PC-3 (cell line): ENCODE measurements at regions not wholly inside any gene's neighbourhood (a gene's known extent, or its start where the extent isn't known, plus 50 kb on each side); places are given as distances from the start of the nearest gene placed in this dataset.
A peak's percentile ranks its signal among the peaks of the same experiment; 100 is the strongest.

Experiments used
- ATAC-seq: fragments of 200-7000 bp; cut with Tn5 transposase; 2 replicates; pipeline ENCODE4 v1.9.1; 2020; ENCODE audit warnings: mild to moderate bottlenecking, moderate library complexity
- BruUV-seq: library from RNA; stranded (reverse); fragments of 400-500 nt; replicated peaks from 2 replicates; lab custom pipeline; 2021; lab: Mats Ljungman, UMichigan
- CTCF ChIA-PET: fragments of 300-600 bp; sonication (Branson Sonifier 250); formaldehyde crosslinking; loops from one replicate; lab custom pipeline; 2022; ENCODE audit warnings: antibody characterized with exemption; lab: Charles Lee
- POLR2A ChIA-PET: fragments of 300-600 bp; sonication (Branson Sonifier 250); formaldehyde crosslinking; loops from one replicate; lab custom pipeline; 2022; ENCODE audit warnings: antibody characterized with exemption; ENCODE audit not compliant: unreplicated experiment; lab: Charles Lee
- DNase-seq: peaks from one replicate; pipeline ENCODE4 v3.0.0-alpha.2; 2015
- H2AFZ ChIP-seq: fragments of 300-600 bp; sonication (generic); 2 replicates; pipeline ENCODE4 v1.6.0; 2016; ENCODE audit warnings: antibody characterized with exemption, low read length
- H3F3A ChIP-seq: fragments of 300-600 bp; sonication (generic); one replicate; pipeline ENCODE4 v1.6.0; 2017; ENCODE audit warnings: antibody characterized with exemption, low read length, control low read depth, mild to moderate bottlenecking; ENCODE audit not compliant: unreplicated experiment
- H3K27ac ChIP-seq: fragments of 300-600 bp; sonication (generic); 2 replicates; pipeline ENCODE4 v1.5.1; 2016; ENCODE audit warnings: mild to moderate bottlenecking, low read length
- H3K27me3 ChIP-seq: fragments of 300-600 bp; sonication (generic); 2 replicates; pipeline ENCODE4 v1.6.1; 2016; ENCODE audit warnings: low read length, mixed read lengths
- H3K36me3 ChIP-seq: fragments of 300-600 bp; sonication (generic); 2 replicates; pipeline ENCODE4 v1.6.1; 2016; ENCODE audit warnings: low read depth, mixed run types, low read length, mixed read lengths
- H3K4me1 ChIP-seq: fragments of 300-600 bp; sonication (generic); 2 replicates; pipeline ENCODE4 v1.5.1; 2016; ENCODE audit warnings: low read length; ENCODE audit not compliant: insufficient read depth
- H3K4me2 ChIP-seq: fragments of 300-600 bp; sonication (generic); 2 replicates; pipeline ENCODE4 v1.6.0; 2016; ENCODE audit warnings: low read length
- H3K4me3 ChIP-seq: fragments of 300-600 bp; sonication (generic); 2 replicates; pipeline ENCODE4 v1.5.1; 2016; ENCODE audit warnings: mild to moderate bottlenecking, low read length, mixed read lengths
- H3K79me2 ChIP-seq: fragments of 300-600 bp; sonication (generic); 2 replicates; pipeline ENCODE4 v1.6.1; 2017; ENCODE audit warnings: low read length, mixed read lengths
- H3K9ac ChIP-seq: fragments of 300-600 bp; sonication (generic); 2 replicates; pipeline ENCODE4 v1.6.0; 2016; ENCODE audit warnings: mild to moderate bottlenecking, low read length
- H3K9me2 ChIP-seq: fragments of 300-600 bp; sonication (generic); replicated peaks from 2 replicates; pipeline ENCODE4 v1.6.1; 2016; ENCODE audit warnings: mixed run types, low read length, mixed read lengths
- H3K9me3 ChIP-seq: fragments of 300-600 bp; sonication (generic); 2 replicates; pipeline ENCODE4 v1.6.1; 2016; ENCODE audit warnings: low read length, mixed read lengths
- H4K20me1 ChIP-seq: fragments of 300-600 bp; sonication (generic); 2 replicates; pipeline ENCODE4 v1.6.1; 2016; ENCODE audit warnings: low read length, mixed read lengths
- EZH2 ChIP-seq: fragments of 300-600 bp; sonication (generic); IDR thresholded peaks from one replicate; pipeline ENCODE4 v1.6.1; 2017; ENCODE audit warnings: antibody characterized with exemption, mild to moderate bottlenecking, low read length; ENCODE audit not compliant: unreplicated experiment
- EZH2phosphoT487 ChIP-seq: fragments of 300-600 bp; sonication (generic); IDR thresholded peaks from 2 replicates; pipeline ENCODE4 v1.6.1; 2018; ENCODE audit warnings: mild to moderate bottlenecking, antibody characterized with exemption, low read length, borderline replicate concordance
- intact Hi-C: fragments of 100-400 bp; cut with micrococcal nuclease; formaldehyde crosslinking; loops from 2 replicates; pipeline ENCODE4 v1.9.0; 2023
- TF ChIP-seq, protein P1 (sequence below): fragments of 300-600 bp; sonication (generic); conservative IDR thresholded peaks from 2 replicates; pipeline ENCODE4 v1.5.1; 2017; ENCODE audit warnings: antibody characterized with exemption, low read depth, mild to moderate bottlenecking, low read length

DNA sequence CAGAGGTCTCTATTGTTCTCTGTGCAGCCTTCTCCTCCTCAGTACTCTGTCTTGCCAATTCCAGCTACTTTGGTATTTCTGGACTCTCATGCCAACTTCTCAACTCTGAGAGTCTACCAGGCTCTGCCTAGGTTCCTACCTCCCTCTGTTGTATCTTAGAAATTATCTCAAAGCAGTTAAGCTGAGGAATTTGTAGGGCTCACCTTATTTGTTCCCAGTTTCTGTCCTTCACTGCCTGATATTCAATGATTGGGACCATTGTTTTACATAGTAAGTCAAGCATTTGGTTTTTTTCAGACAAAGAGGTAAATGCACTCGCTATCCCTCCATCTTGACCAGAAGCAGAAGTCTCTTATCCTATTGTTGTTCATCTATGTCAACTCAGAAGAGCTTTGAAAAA, 205.0 kb upstream of the PGR start:
- no peaks in the 10 kb centered on the region for H3K9me3 ChIP-seq
- DNase-seq: no peak
- ChIA-PET CTCF (no interaction called here), POLR2A (no interaction called here)
- no peak overlapping the region for H2AFZ ChIP-seq
- no peak overlapping the region for H3K9ac ChIP-seq
- H4K20me1 ChIP-seq: no peaks in the 10 kb centered on the region
- no peaks in the 10 kb centered on the region for H3K4me1 ChIP-seq
- no peak for TF ChIP-seq EZH2
- TF ChIP-seq, protein P1, sequence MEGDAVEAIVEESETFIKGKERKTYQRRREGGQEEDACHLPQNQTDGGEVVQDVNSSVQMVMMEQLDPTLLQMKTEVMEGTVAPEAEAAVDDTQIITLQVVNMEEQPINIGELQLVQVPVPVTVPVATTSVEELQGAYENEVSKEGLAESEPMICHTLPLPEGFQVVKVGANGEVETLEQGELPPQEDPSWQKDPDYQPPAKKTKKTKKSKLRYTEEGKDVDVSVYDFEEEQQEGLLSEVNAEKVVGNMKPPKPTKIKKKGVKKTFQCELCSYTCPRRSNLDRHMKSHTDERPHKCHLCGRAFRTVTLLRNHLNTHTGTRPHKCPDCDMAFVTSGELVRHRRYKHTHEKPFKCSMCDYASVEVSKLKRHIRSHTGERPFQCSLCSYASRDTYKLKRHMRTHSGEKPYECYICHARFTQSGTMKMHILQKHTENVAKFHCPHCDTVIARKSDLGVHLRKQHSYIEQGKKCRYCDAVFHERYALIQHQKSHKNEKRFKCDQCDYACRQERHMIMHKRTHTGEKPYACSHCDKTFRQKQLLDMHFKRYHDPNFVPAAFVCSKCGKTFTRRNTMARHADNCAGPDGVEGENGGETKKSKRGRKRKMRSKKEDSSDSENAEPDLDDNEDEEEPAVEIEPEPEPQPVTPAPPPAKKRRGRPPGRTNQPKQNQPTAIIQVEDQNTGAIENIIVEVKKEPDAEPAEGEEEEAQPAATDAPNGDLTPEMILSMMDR: no peak
- no peak for TF ChIP-seq EZH2phosphoT487
- intact Hi-C loops: no loop called here
- H3K27me3 ChIP-seq: peaks cover 21% of the 10 kb centered on the region
- H3K36me3 ChIP-seq: no peaks in the 10 kb centered on the region
- no peak overlapping the region for H3K4me3 ChIP-seq
- no peak overlapping the region for H3K27ac ChIP-seq
- no peaks in the 10 kb centered on the region for H3K79me2 ChIP-seq
- H3F3A ChIP-seq: no peaks in the 10 kb centered on the region
- no TSS peak for BruUV-seq
- no peak for ATAC-seq
- H3K4me2 ChIP-seq: no peak overlapping the region
- H3K9me2 ChIP-seq: no peaks in the 10 kb centered on the region

DNA sequence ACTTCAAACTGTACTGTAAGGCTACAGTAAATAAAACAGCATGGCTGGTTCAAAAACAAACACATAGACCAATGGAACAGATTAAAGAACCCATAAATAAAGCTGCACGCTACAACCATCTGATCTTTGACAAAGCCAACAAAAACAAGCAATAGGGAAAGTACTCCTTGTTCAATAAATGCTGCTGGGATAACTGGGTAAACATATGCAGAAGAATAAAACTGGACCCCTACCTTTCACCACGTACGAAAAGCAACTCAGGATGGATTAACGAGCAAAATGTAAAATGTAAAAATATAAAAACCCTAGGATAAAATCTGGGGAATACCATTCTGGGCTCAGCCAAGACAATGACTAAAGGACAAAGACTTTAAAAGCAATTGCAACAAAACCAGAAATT, 201.8 kb upstream of the PGR start:
- TF ChIP-seq, protein P1: no peak
- TF ChIP-seq EZH2phosphoT487: no peak
- no peak for TF ChIP-seq EZH2
- Histone ChIP-seq H3K9me3 (no peaks in the 10 kb centered on the region), H3K27ac (no peak overlapping the region), H3K79me2 (no peaks in the 10 kb centered on the region), H3K27me3 (peaks cover 32% of the 10 kb centered on the region), H3K9ac (no peak overlapping the region), H2AFZ (no peak overlapping the region), H3K4me2 (no peak overlapping the region), H3K36me3 (no peaks in the 10 kb centered on the region), H4K20me1 (no peaks in the 10 kb centered on the region), H3K9me2 (no peaks in the 10 kb centered on the region), H3K4me1 (no peaks in the 10 kb centered on the region), H3K4me3 (no peak overlapping the region), H3F3A (no peaks in the 10 kb centered on the region)
- ChIA-PET POLR2A (no interaction called here), CTCF (no interaction called here)
- no TSS peak for BruUV-seq
- DNase-seq (no peak), ATAC-seq (no peak)
- intact Hi-C loops: no loop called here

DNA sequence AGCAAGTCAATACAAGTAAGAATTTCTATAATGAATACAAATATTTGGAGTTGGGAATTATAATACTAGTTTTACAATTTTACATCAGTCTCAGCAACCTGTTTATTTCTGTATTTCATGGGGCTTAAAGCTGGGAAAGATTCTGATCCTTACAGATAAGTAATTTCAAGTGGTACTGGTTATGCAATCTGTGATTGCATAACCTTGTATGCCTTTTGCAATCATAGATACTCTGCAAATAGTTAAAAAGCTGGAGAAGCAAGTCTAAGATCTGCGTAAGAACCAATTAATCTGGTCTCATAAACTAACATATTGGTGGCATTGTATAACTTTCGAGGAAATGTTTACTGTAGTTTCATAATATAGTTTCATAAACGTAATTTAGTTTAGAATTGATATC, 198.3 kb upstream of the PGR start:
- Histone ChIP-seq H3K4me3 (no peak overlapping the region), H3K36me3 (no peaks in the 10 kb centered on the region), H3K9me2 (no peaks in the 10 kb centered on the region), H3F3A (no peaks in the 10 kb centered on the region), H4K20me1 (no peaks in the 10 kb centered on the region), H3K4me2 (no peak overlapping the region), H3K4me1 (no peaks in the 10 kb centered on the region), H2AFZ (no peak overlapping the region), H3K79me2 (no peaks in the 10 kb centered on the region), H3K9me3 (no peaks in the 10 kb centered on the region), H3K27me3 (peaks cover 47% of the 10 kb centered on the region), H3K9ac (no peak overlapping the region), H3K27ac (no peak overlapping the region)
- CTCF ChIA-PET: no interaction called here
- DNase-seq (peak; percentile 37), ATAC-seq (no peak)
- POLR2A ChIA-PET: no interaction called here
- TF ChIP-seq EZH2: no peak
- TF ChIP-seq, protein P1: no peak
- TF ChIP-seq EZH2phosphoT487: no peak
- no TSS peak for BruUV-seq
- intact Hi-C loops: no loop called here
